Endothelial cell (in vitro differentiated cells): ENCODE measurements at regions not wholly inside any gene's neighbourhood (a gene's known extent, or its start where the extent isn't known, plus 50 kb on each side); places are given as distances from the start of the nearest gene placed in this dataset.

Experiments used
- DNase-seq: peaks from one replicate; pipeline ENCODE4 v3.0.0; 2021; ENCODE audit warnings: low spot score
- H3K27ac Mint-ChIP-seq: one replicate; pipeline ENCODE4 v1.8.0; 2021; ENCODE audit warnings: mixed read lengths, inconsistent platforms; ENCODE audit not compliant: unreplicated experiment
- H3K27me3 Mint-ChIP-seq: one replicate; pipeline ENCODE4 v1.8.0; 2021; ENCODE audit warnings: mild to moderate bottlenecking, moderate library complexity, mixed read lengths, inconsistent platforms; ENCODE audit not compliant: unreplicated experiment
- H3K36me3 Mint-ChIP-seq: one replicate; pipeline ENCODE4 v1.8.0; 2021; ENCODE audit warnings: mild to moderate bottlenecking, low read depth, mixed read lengths, inconsistent platforms; ENCODE audit not compliant: unreplicated experiment
- H3K4me1 Mint-ChIP-seq: one replicate; pipeline ENCODE4 v1.8.0; 2021; ENCODE audit warnings: mild to moderate bottlenecking, mixed read lengths, inconsistent platforms; ENCODE audit not compliant: unreplicated experiment
- H3K4me3 Mint-ChIP-seq: one replicate; pipeline ENCODE4 v1.8.0; 2021; ENCODE audit warnings: mild to moderate bottlenecking, mixed read lengths, inconsistent platforms; ENCODE audit not compliant: unreplicated experiment
- H3K9me3 Mint-ChIP-seq: one replicate; pipeline ENCODE4 v1.8.0; 2021; ENCODE audit warnings: mixed read lengths, inconsistent platforms; ENCODE audit not compliant: unreplicated experiment
- TF ChIP-seq, protein P1 (sequence below): fragments of 200-600 bp; sonication (generic); IDR thresholded peaks from one replicate; pipeline ENCODE4 v1.5.0; 2021; ENCODE audit warnings: antibody characterized with exemption; ENCODE audit not compliant: unreplicated experiment

DNA sequence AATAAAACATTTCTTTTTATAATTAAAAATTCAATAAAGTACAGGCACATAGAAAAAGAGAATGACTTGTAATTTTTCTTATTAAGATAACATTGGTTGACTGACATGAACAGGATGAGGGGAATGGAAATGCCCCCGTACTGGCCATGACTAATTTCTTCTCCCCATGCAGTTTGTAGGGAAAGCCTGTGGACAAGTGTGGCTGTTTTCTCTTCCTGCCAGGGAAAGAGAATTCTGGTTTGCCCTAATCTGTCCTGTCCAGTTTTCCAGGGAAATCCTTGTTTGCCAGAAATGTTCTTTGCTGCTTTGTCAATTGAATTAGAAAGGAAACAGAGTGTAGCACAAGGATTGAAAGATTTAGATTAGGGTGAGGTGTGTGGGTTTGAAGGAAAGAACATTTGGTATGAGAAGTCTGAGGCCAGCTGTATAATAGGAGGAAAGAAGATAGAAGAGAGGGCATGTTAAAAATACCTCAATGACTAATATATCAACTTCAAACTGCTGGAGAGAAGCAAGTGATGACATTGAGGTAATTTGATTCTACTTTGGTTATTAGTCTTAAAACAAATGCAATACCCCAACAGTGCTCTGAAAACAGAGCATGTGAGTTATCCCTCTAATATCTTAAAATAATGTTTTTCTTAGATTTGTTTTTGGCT lies 593.9 kb upstream of the ZNF804A start:
- no peaks in the 10 kb centered on the region for H3K36me3 Mint-ChIP-seq
- TF ChIP-seq, protein P1, sequence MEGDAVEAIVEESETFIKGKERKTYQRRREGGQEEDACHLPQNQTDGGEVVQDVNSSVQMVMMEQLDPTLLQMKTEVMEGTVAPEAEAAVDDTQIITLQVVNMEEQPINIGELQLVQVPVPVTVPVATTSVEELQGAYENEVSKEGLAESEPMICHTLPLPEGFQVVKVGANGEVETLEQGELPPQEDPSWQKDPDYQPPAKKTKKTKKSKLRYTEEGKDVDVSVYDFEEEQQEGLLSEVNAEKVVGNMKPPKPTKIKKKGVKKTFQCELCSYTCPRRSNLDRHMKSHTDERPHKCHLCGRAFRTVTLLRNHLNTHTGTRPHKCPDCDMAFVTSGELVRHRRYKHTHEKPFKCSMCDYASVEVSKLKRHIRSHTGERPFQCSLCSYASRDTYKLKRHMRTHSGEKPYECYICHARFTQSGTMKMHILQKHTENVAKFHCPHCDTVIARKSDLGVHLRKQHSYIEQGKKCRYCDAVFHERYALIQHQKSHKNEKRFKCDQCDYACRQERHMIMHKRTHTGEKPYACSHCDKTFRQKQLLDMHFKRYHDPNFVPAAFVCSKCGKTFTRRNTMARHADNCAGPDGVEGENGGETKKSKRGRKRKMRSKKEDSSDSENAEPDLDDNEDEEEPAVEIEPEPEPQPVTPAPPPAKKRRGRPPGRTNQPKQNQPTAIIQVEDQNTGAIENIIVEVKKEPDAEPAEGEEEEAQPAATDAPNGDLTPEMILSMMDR = no peak
- peak overlapping the region; percentile 50 for H3K27ac Mint-ChIP-seq
- H3K4me3 Mint-ChIP-seq = no peak overlapping the region
- H3K9me3 Mint-ChIP-seq = no peaks in the 10 kb centered on the region
- H3K4me1 Mint-ChIP-seq = peaks cover 16% of the 10 kb centered on the region
- DNase-seq = peak; percentile 11
- H3K27me3 Mint-ChIP-seq = no peaks in the 10 kb centered on the region

DNA sequence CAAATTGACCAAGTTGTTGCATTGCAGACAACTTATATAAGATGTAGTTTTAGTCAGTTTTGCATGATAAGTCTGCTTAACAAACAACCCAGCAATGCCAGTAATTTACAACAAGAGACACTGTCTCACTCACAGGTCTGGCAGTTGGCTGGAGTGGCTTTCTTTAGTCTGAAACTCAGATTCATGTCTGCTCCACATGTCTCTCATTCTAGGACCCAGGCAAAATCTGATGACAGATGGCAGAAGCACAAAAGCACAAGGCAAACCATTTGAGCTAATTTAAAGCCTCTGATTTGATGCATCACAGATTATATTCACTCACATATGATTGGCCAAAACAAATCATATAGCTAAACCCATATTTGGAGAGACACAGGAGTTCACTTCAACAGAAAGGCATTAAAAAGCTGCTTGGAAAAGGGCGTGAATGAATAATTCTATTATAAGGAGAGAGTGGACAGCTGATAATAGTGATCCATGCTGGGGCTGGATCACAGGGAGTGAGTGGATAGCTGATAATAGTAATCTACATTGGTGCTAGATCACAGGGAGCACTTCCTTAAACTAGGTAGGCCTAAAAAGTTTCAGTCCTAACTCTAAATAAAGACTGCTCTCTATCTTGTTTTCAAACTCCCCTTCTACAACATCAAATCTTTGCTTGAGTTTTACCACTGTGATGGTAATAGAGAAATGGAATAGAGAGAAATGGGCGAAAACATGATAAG lies 593.2 kb upstream of the ZNF804A start:
- no peak overlapping the region for H3K4me3 Mint-ChIP-seq
- H3K27ac Mint-ChIP-seq = peak overlapping the region; percentile 8
- no peaks in the 10 kb centered on the region for H3K27me3 Mint-ChIP-seq
- H3K36me3 Mint-ChIP-seq = no peaks in the 10 kb centered on the region
- no peak for DNase-seq
- TF ChIP-seq, protein P1 = no peak
- H3K4me1 Mint-ChIP-seq = peaks cover 16% of the 10 kb centered on the region
- no peaks in the 10 kb centered on the region for H3K9me3 Mint-ChIP-seq

DNA sequence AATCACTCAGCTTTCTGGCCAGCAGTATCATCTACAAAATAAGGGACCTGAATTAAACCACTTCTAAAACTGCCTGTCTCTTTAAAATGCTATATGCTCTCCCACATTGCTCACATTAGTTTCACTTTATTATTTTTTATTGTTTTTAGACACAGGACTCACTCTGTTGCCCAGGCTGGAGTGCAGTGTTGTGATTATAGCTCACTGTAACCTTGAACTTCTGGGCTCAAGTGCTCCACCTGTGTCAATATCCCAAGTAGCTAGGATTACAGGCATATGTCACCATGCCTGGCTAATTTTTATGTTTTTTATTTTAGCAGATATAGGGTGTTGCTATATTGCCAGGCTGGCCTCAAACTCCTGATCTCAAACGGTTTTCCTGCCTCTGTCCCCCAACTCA lies 591.3 kb upstream of the ZNF804A start:
- Mint-ChIP-seq H3K4me3 (no peak overlapping the region), H3K27me3 (no peaks in the 10 kb centered on the region), H3K27ac (no peak overlapping the region), H3K4me1 (peaks cover 16% of the 10 kb centered on the region), H3K9me3 (no peaks in the 10 kb centered on the region), H3K36me3 (no peaks in the 10 kb centered on the region)
- TF ChIP-seq, protein P1 = no peak
- no peak for DNase-seq

DNA sequence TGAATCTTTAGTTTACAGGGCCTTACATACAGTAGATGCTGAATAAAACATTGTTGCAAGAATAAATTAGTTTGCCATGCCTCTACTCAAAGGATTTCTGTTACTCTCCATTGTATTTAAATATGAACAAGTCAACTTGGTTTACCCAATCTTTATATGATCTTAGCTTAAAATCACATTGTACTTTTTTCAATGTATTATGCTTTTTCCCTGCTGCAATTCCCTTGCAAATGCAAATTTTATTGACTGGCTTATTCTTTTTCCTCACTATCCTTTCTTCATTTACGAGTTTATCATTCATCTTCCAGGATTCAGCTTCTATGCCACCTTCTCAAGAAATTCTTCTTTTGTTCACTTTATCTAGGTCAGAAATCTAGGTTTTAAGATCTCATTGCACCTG lies 571.4 kb upstream of the ZNF804A start:
- TF ChIP-seq, protein P1 = no peak
- DNase-seq = no peak
- Mint-ChIP-seq H3K36me3 (no peaks in the 10 kb centered on the region), H3K27ac (no peak overlapping the region), H3K9me3 (no peaks in the 10 kb centered on the region), H3K27me3 (no peaks in the 10 kb centered on the region), H3K4me1 (peaks cover 9% of the 10 kb centered on the region), H3K4me3 (no peak overlapping the region)

DNA sequence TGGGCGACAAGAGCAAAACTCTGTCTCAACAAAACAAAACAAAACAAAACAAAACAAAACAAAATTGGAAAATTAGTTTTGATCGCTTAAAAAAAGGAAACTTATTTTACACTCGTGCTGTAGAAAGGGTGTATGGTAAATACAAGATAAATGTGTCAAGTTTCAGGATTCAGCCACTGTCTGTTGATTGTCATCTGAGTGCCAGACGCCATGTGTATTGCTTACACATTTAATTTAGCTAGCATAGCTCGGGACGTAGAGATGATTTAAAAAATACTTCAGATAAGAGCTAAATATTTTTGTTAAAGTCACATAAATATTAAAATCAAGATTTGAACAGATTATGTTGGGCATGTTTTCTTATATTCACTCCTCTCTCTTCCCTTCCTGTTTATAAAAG lies 568.1 kb upstream of the ZNF804A start:
- no peaks in the 10 kb centered on the region for H3K36me3 Mint-ChIP-seq
- TF ChIP-seq, protein P1 = no peak
- DNase-seq = no peak
- no peak overlapping the region for H3K27ac Mint-ChIP-seq
- H3K4me1 Mint-ChIP-seq = peaks cover 11% of the 10 kb centered on the region
- no peaks in the 10 kb centered on the region for H3K9me3 Mint-ChIP-seq
- H3K4me3 Mint-ChIP-seq = no peak overlapping the region
- no peaks in the 10 kb centered on the region for H3K27me3 Mint-ChIP-seq
